Astrocyte (in vitro differentiated cells and primary cell): ENCODE measurements at regions not wholly inside any gene's neighbourhood (a gene's known extent, or its start where the extent isn't known, plus 50 kb on each side); places are given as distances from the start of the nearest gene placed in this dataset.
"Not testable (repeated sequence)": the region's sequence is repeated elsewhere in the genome, so short reads cannot be mapped to it uniquely, and the experiment has no call there.

ENCODE experiments used
- DNase-seq: peaks from one replicate; pipeline ENCODE4 v3.0.0-alpha.2; 2010; ENCODE audit warnings: low read depth
- FAIRE-seq: peaks from 2 replicates; lab custom pipeline; 2011; peaks lifted over from hg19 to GRCh38; lab: Jason Lieb, UNC
- H2AFZ ChIP-seq: 2 replicates; pipeline ENCODE4 v1.6.0; 2012; ENCODE audit warnings: low read depth, low read length, inconsistent platforms
- H3K27ac ChIP-seq: 2 replicates; pipeline ENCODE4 v1.5.1; 2011; ENCODE audit warnings: low read depth, low read length, inconsistent platforms
- H3K27me3 ChIP-seq: 2 replicates; pipeline ENCODE4 v1.6.0; 2011; ENCODE audit warnings: low read length, inconsistent platforms; ENCODE audit not compliant: insufficient read depth
- H3K36me3 ChIP-seq: 2 replicates; pipeline ENCODE4 v1.5.1; 2011; ENCODE audit warnings: low read length, inconsistent platforms; ENCODE audit not compliant: insufficient read depth
- H3K4me1 ChIP-seq: 2 replicates; pipeline ENCODE4 v1.5.1; 2011; ENCODE audit warnings: low read length, inconsistent platforms; ENCODE audit not compliant: insufficient read depth
- H3K4me2 ChIP-seq: 2 replicates; pipeline ENCODE4 v1.6.0; 2012; ENCODE audit warnings: low read length, inconsistent platforms
- H3K4me3 ChIP-seq: 2 replicates; pipeline ENCODE4 v1.5.1; 2011; ENCODE audit warnings: low read depth, mild to moderate bottlenecking, low read length, inconsistent platforms; ENCODE audit not compliant: insufficient read depth
- H3K79me2 ChIP-seq: 2 replicates; pipeline ENCODE4 v1.6.0; 2012; ENCODE audit warnings: mild to moderate bottlenecking, low read length, inconsistent platforms; ENCODE audit not compliant: insufficient read depth
- H3K9ac ChIP-seq: 2 replicates; pipeline ENCODE4 v1.6.0; 2012; ENCODE audit warnings: mild to moderate bottlenecking, low read length, inconsistent platforms
- H3K9me3 ChIP-seq: 2 replicates; pipeline ENCODE4 v1.5.1; 2012; ENCODE audit warnings: low read depth, mild to moderate bottlenecking, low read length, inconsistent platforms; ENCODE audit not compliant: insufficient read depth
- H4K20me1 ChIP-seq: 2 replicates; pipeline ENCODE4 v1.6.0; 2012; ENCODE audit warnings: low read length, inconsistent platforms; ENCODE audit not compliant: insufficient read depth
- H3K27ac Mint-ChIP-seq: one replicate; pipeline ENCODE4 v1.8.0; 2021; ENCODE audit warnings: mild to moderate bottlenecking, mixed read lengths; ENCODE audit not compliant: unreplicated experiment
- H3K27me3 Mint-ChIP-seq: one replicate; pipeline ENCODE4 v1.8.0; 2021; ENCODE audit warnings: low read depth, mixed read lengths; ENCODE audit not compliant: unreplicated experiment
- H3K36me3 Mint-ChIP-seq: one replicate; pipeline ENCODE4 v1.8.0; 2021; ENCODE audit warnings: low read depth, mixed read lengths; ENCODE audit not compliant: unreplicated experiment
- H3K4me1 Mint-ChIP-seq: one replicate; pipeline ENCODE4 v1.8.0; 2021; ENCODE audit warnings: low read depth, mixed read lengths; ENCODE audit not compliant: unreplicated experiment
- H3K4me3 Mint-ChIP-seq: one replicate; pipeline ENCODE4 v1.8.0; 2021; ENCODE audit warnings: mild to moderate bottlenecking, moderate library complexity, mixed read lengths; ENCODE audit not compliant: unreplicated experiment
- H3K9me3 Mint-ChIP-seq: one replicate; pipeline ENCODE4 v1.8.0; 2021; ENCODE audit warnings: mild to moderate bottlenecking, mixed read lengths; ENCODE audit not compliant: unreplicated experiment
- CTCF ChIP-seq: IDR thresholded peaks from 2 replicates; pipeline ENCODE4 v1.5.1; 2011; ENCODE audit warnings: low read depth, mild to moderate bottlenecking, inconsistent platforms, low read length, moderate library complexity; ENCODE audit not compliant: insufficient read depth
- EZH2 ChIP-seq: IDR thresholded peaks from 2 replicates; pipeline ENCODE4 v1.6.1; 2012; ENCODE audit warnings: mild to moderate bottlenecking, low read length, inconsistent platforms; ENCODE audit not compliant: insufficient read depth

GRCh38 chr6:137552809-137553208 is 58.6 kb upstream of the OLIG3 start:
- H2AFZ ChIP-seq = no peak overlapping the region
- no peak overlapping the region for H3K9ac ChIP-seq
- DNase-seq (no peak), FAIRE-seq (no peak)
- H4K20me1 ChIP-seq = no peaks in the 10 kb centered on the region
- H3K4me3 Mint-ChIP-seq = no peak overlapping the region
- H3K4me2 ChIP-seq = no peak overlapping the region
- no peaks in the 10 kb centered on the region for H3K9me3 ChIP-seq
- H3K9me3 Mint-ChIP-seq = peaks cover 1% of the 10 kb centered on the region
- H3K36me3 Mint-ChIP-seq = no peaks in the 10 kb centered on the region
- no peaks in the 10 kb centered on the region for H3K4me1 Mint-ChIP-seq
- peaks cover 2% of the 10 kb centered on the region for H3K27me3 Mint-ChIP-seq
- no peak overlapping the region for H3K27ac ChIP-seq
- no peaks in the 10 kb centered on the region for H3K4me1 ChIP-seq
- no peak overlapping the region for H3K27ac Mint-ChIP-seq
- no peaks in the 10 kb centered on the region for H3K27me3 ChIP-seq
- no peaks in the 10 kb centered on the region for H3K79me2 ChIP-seq
- TF ChIP-seq CTCF (no peak), EZH2 (no peak)
- no peak overlapping the region for H3K4me3 ChIP-seq
- H3K36me3 ChIP-seq = no peaks in the 10 kb centered on the region

- H3K9me3 ChIP-seq, H3K36me3 ChIP-seq, H3K27ac Mint-ChIP-seq, H3K79me2 ChIP-seq, H3K4me3 Mint-ChIP-seq, H3K4me1 Mint-ChIP-seq, H4K20me1 ChIP-seq, H2AFZ ChIP-seq, H3K4me1 ChIP-seq, H3K36me3 Mint-ChIP-seq, H3K27ac ChIP-seq, H3K4me3 ChIP-seq, H3K9ac ChIP-seq, FAIRE-seq, DNase-seq, H3K4me2 ChIP-seq, H3K9me3 Mint-ChIP-seq, H3K27me3 Mint-ChIP-seq, H3K27me3 ChIP-seq: not testable (repeated sequence)
Observed at GRCh38 chr6:137559521-137560183, 65.5 kb upstream of the OLIG3 start.

- Mint-ChIP-seq H3K4me1 (no peaks in the 10 kb centered on the region), H3K36me3 (no peaks in the 10 kb centered on the region), H3K9me3 (peaks cover 6% of the 10 kb centered on the region), H3K27ac (no peak overlapping the region), H3K4me3 (no peak overlapping the region), H3K27me3 (no peaks in the 10 kb centered on the region)
- Histone ChIP-seq H3K9me3 (no peaks in the 10 kb centered on the region), H3K4me3 (no peak overlapping the region), H2AFZ (no peak overlapping the region), H3K36me3 (no peaks in the 10 kb centered on the region), H3K9ac (no peak overlapping the region), H3K27ac (no peak overlapping the region), H3K27me3 (no peaks in the 10 kb centered on the region), H4K20me1 (no peaks in the 10 kb centered on the region), H3K4me1 (no peaks in the 10 kb centered on the region), H3K79me2 (no peaks in the 10 kb centered on the region), H3K4me2 (no peak overlapping the region)
- no peak for FAIRE-seq
- no peak for DNase-seq
- no peak for TF ChIP-seq EZH2
- no peak for TF ChIP-seq CTCF
Observed at GRCh38 chr6:137560184-137560563, 66.0 kb upstream of the OLIG3 start.
